ENCODE measurements at regions not wholly inside any gene's neighbourhood (a gene's known extent, or its start where the extent isn't known, plus 50 kb on each side); places are given as distances from the start of the nearest gene placed in this dataset.

- no peaks in the 10 kb centered on the region for H4K20me1 ChIP-seq (ENCODE audit: insufficient read depth, poor library complexity, severe bottlenecking)
- no peaks in the 10 kb centered on the region for H3K36me3 ChIP-seq (replicated peaks; ENCODE audit: insufficient read depth, low read depth)
- H3K4me3 ChIP-seq: no peak overlapping the region
- no peaks in the 10 kb centered on the region for H3K27me3 ChIP-seq
- no peaks in the 10 kb centered on the region for H3K79me2 ChIP-seq
- TF ChIP-seq EZH2phosphoT487 (IDR thresholded peaks at IDR 0.05; ENCODE audit: low read depth, severe bottlenecking, unreplicated experiment) (no peak), EZH2 (IDR thresholded peaks at IDR 0.05; ENCODE audit: borderline replicate concordance) (no peak), CTCF (IDR thresholded peaks at IDR 0.05; ENCODE audit: poor library complexity) (no peak)
- no peaks in the 10 kb centered on the region for H3K9me3 ChIP-seq (ENCODE audit: low read depth)
- no peak overlapping the region for H3K4me2 ChIP-seq
- WGBS (ENCODE audit: low lambda C conversion rate, missing lambda C conversion rate): 74% methylated on average over 5 of the region's 5 CpGs
- H3K4me1 ChIP-seq (ENCODE audit: insufficient read depth): no peaks in the 10 kb centered on the region
- no peaks in the 10 kb centered on the region for H3K9me2 ChIP-seq (replicated peaks; ENCODE audit: insufficient read depth)
- DNase-seq (ENCODE audit: low spot score): no peak
- no peak overlapping the region for H3K27ac ChIP-seq
- no peak overlapping the region for H2AFZ ChIP-seq
Observed at GRCh38 chr13:106678646-106679418, 110.9 kb upstream of the ARGLU1 start.

- TF ChIP-seq EZH2phosphoT487 (IDR thresholded peaks at IDR 0.05; ENCODE audit: low read depth, severe bottlenecking, unreplicated experiment) (no peak), EZH2 (IDR thresholded peaks at IDR 0.05; ENCODE audit: borderline replicate concordance) (no peak), CTCF (IDR thresholded peaks at IDR 0.05; ENCODE audit: poor library complexity) (no peak)
- Histone ChIP-seq H4K20me1 (ENCODE audit: insufficient read depth, poor library complexity, severe bottlenecking) (no peaks in the 10 kb centered on the region), H3K4me2 (no peak overlapping the region), H3K4me3 (no peak overlapping the region), H3K9me3 (ENCODE audit: low read depth) (no peaks in the 10 kb centered on the region), H2AFZ (no peak overlapping the region), H3K27me3 (no peaks in the 10 kb centered on the region), H3K9me2 (replicated peaks; ENCODE audit: insufficient read depth) (no peaks in the 10 kb centered on the region), H3K4me1 (ENCODE audit: insufficient read depth) (no peaks in the 10 kb centered on the region), H3K79me2 (no peaks in the 10 kb centered on the region), H3K36me3 (replicated peaks; ENCODE audit: insufficient read depth, low read depth) (no peaks in the 10 kb centered on the region), H3K27ac (no peak overlapping the region)
- DNase-seq (ENCODE audit: low spot score): no peak
Observed at GRCh38 chr13:106675311-106675710, 107.4 kb upstream of the ARGLU1 start.

GRCh38 chr13:106660746-106661625 lies 93.0 kb upstream of the ARGLU1 start:
- Histone ChIP-seq H3K4me1 (ENCODE audit: insufficient read depth) (no peaks in the 10 kb centered on the region), H4K20me1 (ENCODE audit: insufficient read depth, poor library complexity, severe bottlenecking) (no peaks in the 10 kb centered on the region), H3K9me3 (ENCODE audit: low read depth) (no peaks in the 10 kb centered on the region), H3K9me2 (replicated peaks; ENCODE audit: insufficient read depth) (no peaks in the 10 kb centered on the region), H2AFZ (no peak overlapping the region), H3K27ac (no peak overlapping the region), H3K4me2 (no peak overlapping the region), H3K27me3 (no peaks in the 10 kb centered on the region), H3K79me2 (no peaks in the 10 kb centered on the region), H3K4me3 (no peak overlapping the region), H3K36me3 (replicated peaks; ENCODE audit: insufficient read depth, low read depth) (no peaks in the 10 kb centered on the region)
- DNase-seq (ENCODE audit: low spot score): no peak
- WGBS (ENCODE audit: low lambda C conversion rate, missing lambda C conversion rate): 83% methylated on average over 6 of the region's 6 CpGs
- TF ChIP-seq CTCF (IDR thresholded peaks at IDR 0.05; ENCODE audit: poor library complexity) (no peak), EZH2phosphoT487 (IDR thresholded peaks at IDR 0.05; ENCODE audit: low read depth, severe bottlenecking, unreplicated experiment) (no peak), EZH2 (IDR thresholded peaks at IDR 0.05; ENCODE audit: borderline replicate concordance) (no peak)

Measured in hepatocyte (in vitro differentiated cells).